ENCODE measurements at regions not wholly inside any gene's neighbourhood (a gene's known extent, or its start where the extent isn't known, plus 50 kb on each side); places are given as distances from the start of the nearest gene placed in this dataset.

GRCh38 chr2:16927398-16927797 is 261.8 kb upstream of the CYRIA start:
- no peak for TF ChIP-seq POLR2A (IDR thresholded peaks at IDR 0.05)
- TF ChIP-seq CTCF (IDR thresholded peaks at IDR 0.05): no peak

Data from esophagus squamous epithelium (tissue), 4 donors.